ENCODE measurements at regions not wholly inside any gene's neighbourhood (a gene's known extent, or its start where the extent isn't known, plus 50 kb on each side); places are given as distances from the start of the nearest gene placed in this dataset.
A peak's percentile ranks its signal among the peaks of the same experiment; 100 is the strongest.

- ATAC-seq (ENCODE audit: insufficient number of reproducible peaks, low FRiP score, low read depth), result no peak
- no peaks in the 10 kb centered on the region for H3K36me3 ChIP-seq
- no peak overlapping the region for H3K4me3 ChIP-seq
- no peak for DNase-seq (ENCODE audit: low spot score)
- H3K4me1 ChIP-seq (ENCODE audit: control insufficient read depth in 1 of 2, low read depth in 2 of 2), result no peaks in the 10 kb centered on the region
- no peak for TF ChIP-seq CTCF (IDR thresholded peaks at IDR 0.05)
- H3K27me3 ChIP-seq (replicated peaks; ENCODE audit: insufficient read depth), result no peaks in the 10 kb centered on the region
- H3K27ac ChIP-seq, result no peak overlapping the region
- H3K9me3 ChIP-seq, result no peaks in the 10 kb centered on the region
Observed at GRCh38 chr5:58215364-58215763, 244.5 kb downstream of the PLK2 start.

GRCh38 chr5:58211441-58211840 lies 248.4 kb downstream of the PLK2 start:
- Histone ChIP-seq H3K9me3 (no peaks in the 10 kb centered on the region), H3K4me1 (ENCODE audit: control insufficient read depth in 1 of 2, low read depth in 2 of 2) (no peaks in the 10 kb centered on the region), H3K27me3 (replicated peaks; ENCODE audit: insufficient read depth) (no peaks in the 10 kb centered on the region), H3K27ac (no peak overlapping the region), H3K4me3 (no peak overlapping the region), H3K36me3 (no peaks in the 10 kb centered on the region)
- ATAC-seq (ENCODE audit: insufficient number of reproducible peaks, low FRiP score, low read depth), result no peak
- no peak for TF ChIP-seq CTCF (IDR thresholded peaks at IDR 0.05)
- DNase-seq (ENCODE audit: low spot score), result no peak

- no peaks in the 10 kb centered on the region for H3K36me3 ChIP-seq
- no peaks in the 10 kb centered on the region for H3K9me3 ChIP-seq
- TF ChIP-seq CTCF (IDR thresholded peaks at IDR 0.05), result no peak
- no peak overlapping the region for H3K27ac ChIP-seq
- DNase-seq (ENCODE audit: low spot score) (no peak), ATAC-seq (ENCODE audit: insufficient number of reproducible peaks, low FRiP score, low read depth) (no peak)
- H3K4me1 ChIP-seq (ENCODE audit: control insufficient read depth in 1 of 2, low read depth in 2 of 2), result peaks cover 3 to 5% of the 10 kb centered on the region in 2 donors
- no peak overlapping the region for H3K4me3 ChIP-seq
- H3K27me3 ChIP-seq (replicated peaks; ENCODE audit: insufficient read depth), result no peaks in the 10 kb centered on the region
Observed at GRCh38 chr5:58208674-58209073, 251.2 kb downstream of the PLK2 start.

GRCh38 chr5:58207076-58207475 lies 252.8 kb downstream of the PLK2 start:
- Histone ChIP-seq H3K9me3 (no peaks in the 10 kb centered on the region), H3K4me3 (no peak overlapping the region), H3K4me1 (ENCODE audit: control insufficient read depth in 1 of 2, low read depth in 2 of 2) (peaks cover 3 to 5% of the 10 kb centered on the region in 2 donors), H3K27ac (no peak overlapping the region), H3K36me3 (no peaks in the 10 kb centered on the region), H3K27me3 (replicated peaks; ENCODE audit: insufficient read depth) (no peaks in the 10 kb centered on the region)
- DNase-seq (ENCODE audit: low spot score), result no peak
- no peak for ATAC-seq (ENCODE audit: insufficient number of reproducible peaks, low FRiP score, low read depth)
- TF ChIP-seq CTCF (IDR thresholded peaks at IDR 0.05), result no peak

- no peak for TF ChIP-seq CTCF (IDR thresholded peaks at IDR 0.05)
- Histone ChIP-seq H3K27ac (peak overlapping the region; percentile 8 to 44), H3K4me1 (ENCODE audit: control insufficient read depth in 1 of 2, low read depth in 2 of 2) (peaks cover 3 to 5% of the 10 kb centered on the region in 2 donors), H3K9me3 (no peaks in the 10 kb centered on the region), H3K36me3 (no peaks in the 10 kb centered on the region), H3K27me3 (replicated peaks; ENCODE audit: insufficient read depth) (no peaks in the 10 kb centered on the region), H3K4me3 (no peak overlapping the region)
- ATAC-seq (ENCODE audit: insufficient number of reproducible peaks, low FRiP score, low read depth) (no peak), DNase-seq (ENCODE audit: low spot score) (no peak)
Observed at GRCh38 chr5:58204966-58205365, 254.9 kb downstream of the PLK2 start.
